ENCODE measurements at regions not wholly inside any gene's neighbourhood (a gene's known extent, or its start where the extent isn't known, plus 50 kb on each side); places are given as distances from the start of the nearest gene placed in this dataset.

DNA sequence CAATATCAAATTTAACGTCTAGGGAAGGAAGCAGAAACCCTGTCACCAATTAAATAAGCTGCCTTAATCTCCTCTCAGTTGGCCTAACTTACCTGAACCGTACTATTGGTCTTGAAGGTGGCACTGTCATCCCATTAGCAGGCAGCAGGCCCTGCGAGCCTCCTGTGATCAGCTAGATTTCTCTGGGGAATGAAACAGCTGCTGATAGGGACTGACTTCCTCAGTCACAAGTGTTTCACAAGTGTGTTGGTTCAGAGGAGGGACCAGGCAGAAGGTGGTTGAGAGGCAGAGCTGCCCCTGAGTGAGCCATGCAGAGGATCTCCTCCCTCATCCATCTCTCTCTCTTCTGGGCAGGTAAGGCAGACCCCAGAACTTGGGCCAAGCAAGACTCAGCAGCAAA, 166.8 kb downstream of the DAD1 start:
- POLR2A ChIA-PET (ENCODE audit: unreplicated experiment), result no interaction called here
- CTCF ChIA-PET, result interaction anchor here (0.6 kb wide), 1 partner anchor 221 kb away, joined by 3 read pairs; no protein-coding TSS in a partner anchor

More for the DNA sequence above, 166.8 kb downstream of the DAD1 start:
- H3K9me1 ChIP-seq (ENCODE audit: insufficient read depth, low read length), result no peaks in the 10 kb centered on the region
- no peak overlapping the region for H2BK120ac ChIP-seq (ENCODE audit: low read depth, low read length)
- no TSS peak for BruUV-seq (replicated peaks)
- H2AK9ac ChIP-seq (replicated peaks; ENCODE audit: low read depth, low read length, poor library complexity), result no peak overlapping the region
- no peak overlapping the region for H3K4ac ChIP-seq (ENCODE audit: low read depth, low read length)
- H4K91ac ChIP-seq (ENCODE audit: insufficient read depth, low read depth, low read length), result no peak overlapping the region
- WGBS, 2 experiments (ENCODE audit: extremely low coverage in 2 of 2, insufficient read length in 1 of 2), result no CpG with 5 or more reads among the region's 3 CpGs
- H2BK20ac ChIP-seq (ENCODE audit: low read depth, low read length), result no peak overlapping the region
- H2BK5ac ChIP-seq (ENCODE audit: low read depth, low read length, poor library complexity, severe bottlenecking), result no peak overlapping the region
- no peak overlapping the region for H3K14ac ChIP-seq (replicated peaks; ENCODE audit: low read depth, low read length)
- H3K56ac ChIP-seq (ENCODE audit: extremely low read depth, insufficient read depth, low read length), result no peak overlapping the region
- TF ChIP-seq BHLHE40 (IDR thresholded peaks at IDR 0.05; ENCODE audit: low read depth, low read length) (no peak), RFX5 (IDR thresholded peaks at IDR 0.05; ENCODE audit: low read depth, low read length) (no peak), RAD21 (IDR thresholded peaks at IDR 0.05; ENCODE audit: low read length) (no peak), MXI1 (IDR thresholded peaks at IDR 0.05; ENCODE audit: borderline replicate concordance, low read depth, low read length) (no peak)
- TF ChIP-seq, protein P1, sequence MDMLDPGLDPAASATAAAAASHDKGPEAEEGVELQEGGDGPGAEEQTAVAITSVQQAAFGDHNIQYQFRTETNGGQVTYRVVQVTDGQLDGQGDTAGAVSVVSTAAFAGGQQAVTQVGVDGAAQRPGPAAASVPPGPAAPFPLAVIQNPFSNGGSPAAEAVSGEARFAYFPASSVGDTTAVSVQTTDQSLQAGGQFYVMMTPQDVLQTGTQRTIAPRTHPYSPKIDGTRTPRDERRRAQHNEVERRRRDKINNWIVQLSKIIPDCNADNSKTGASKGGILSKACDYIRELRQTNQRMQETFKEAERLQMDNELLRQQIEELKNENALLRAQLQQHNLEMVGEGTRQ (IDR thresholded peaks at IDR 0.05; ENCODE audit: low read depth, low read length), result no peak
- TF ChIP-seq, protein P2, sequence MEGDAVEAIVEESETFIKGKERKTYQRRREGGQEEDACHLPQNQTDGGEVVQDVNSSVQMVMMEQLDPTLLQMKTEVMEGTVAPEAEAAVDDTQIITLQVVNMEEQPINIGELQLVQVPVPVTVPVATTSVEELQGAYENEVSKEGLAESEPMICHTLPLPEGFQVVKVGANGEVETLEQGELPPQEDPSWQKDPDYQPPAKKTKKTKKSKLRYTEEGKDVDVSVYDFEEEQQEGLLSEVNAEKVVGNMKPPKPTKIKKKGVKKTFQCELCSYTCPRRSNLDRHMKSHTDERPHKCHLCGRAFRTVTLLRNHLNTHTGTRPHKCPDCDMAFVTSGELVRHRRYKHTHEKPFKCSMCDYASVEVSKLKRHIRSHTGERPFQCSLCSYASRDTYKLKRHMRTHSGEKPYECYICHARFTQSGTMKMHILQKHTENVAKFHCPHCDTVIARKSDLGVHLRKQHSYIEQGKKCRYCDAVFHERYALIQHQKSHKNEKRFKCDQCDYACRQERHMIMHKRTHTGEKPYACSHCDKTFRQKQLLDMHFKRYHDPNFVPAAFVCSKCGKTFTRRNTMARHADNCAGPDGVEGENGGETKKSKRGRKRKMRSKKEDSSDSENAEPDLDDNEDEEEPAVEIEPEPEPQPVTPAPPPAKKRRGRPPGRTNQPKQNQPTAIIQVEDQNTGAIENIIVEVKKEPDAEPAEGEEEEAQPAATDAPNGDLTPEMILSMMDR (conservative IDR thresholded peaks at IDR 0.05; ENCODE audit: low read depth, low read length), result no peak
- H3K27me3 ChIP-seq (ENCODE audit: control insufficient read depth, insufficient read depth, low read length), result peaks cover 64% of the 10 kb centered on the region
- intact Hi-C loops (cut with micrococcal nuclease), result no loop called here
- H3K9me3 ChIP-seq (ENCODE audit: control insufficient read depth, insufficient read depth, low read length), result no peaks in the 10 kb centered on the region
- no peak overlapping the region for H3K4me3 ChIP-seq (ENCODE audit: insufficient read depth, low read depth, low read length)
- H4K20me1 ChIP-seq (ENCODE audit: insufficient read depth, low read length), result no peaks in the 10 kb centered on the region
- no peak overlapping the region for H4K8ac ChIP-seq (ENCODE audit: low read depth in 2 of 2, low read length in 2 of 2)
- in situ Hi-C loops (cut with MboI; ENCODE audit: low sequenced_read_pairs), result no loop called here
- no peak overlapping the region for H2AK5ac ChIP-seq (ENCODE audit: low read depth, low read length)
- no peak overlapping the region for H4K5ac ChIP-seq (ENCODE audit: low read depth, low read length)
- ATAC-seq (ENCODE audit: low read depth), result no peak
- H3K4me2 ChIP-seq (ENCODE audit: low read depth, low read length), result no peak overlapping the region
- H3K27ac ChIP-seq (ENCODE audit: insufficient read depth, low read length), result no peak overlapping the region
- no peak for DNase-seq
- no peak overlapping the region for H2BK15ac ChIP-seq (ENCODE audit: low read depth, low read length)
- H3K36me3 ChIP-seq (ENCODE audit: control insufficient read depth, insufficient read depth, low read length), result no peaks in the 10 kb centered on the region
- no peak overlapping the region for H3K18ac ChIP-seq (ENCODE audit: low read depth, low read length)
- no peak overlapping the region for H3K9ac ChIP-seq (ENCODE audit: low read depth, low read length)
- no peak overlapping the region for H3K23ac ChIP-seq (ENCODE audit: low read depth, low read length)
- H3K4me1 ChIP-seq (ENCODE audit: control insufficient read depth, insufficient read depth, low read length), result no peaks in the 10 kb centered on the region
- H3K79me1 ChIP-seq (ENCODE audit: low read depth in 1 of 2, low read length in 2 of 2), result no peaks in the 10 kb centered on the region
- dilution Hi-C loops (cut with HindIII; ENCODE audit: low sequenced_read_pairs, unreplicated experiment), result no loop called here
- H2AFZ ChIP-seq (replicated peaks; ENCODE audit: low read length, poor library complexity), result no peak overlapping the region

Measured in IMR-90 (cell line).